DMS153 (cell line): ENCODE measurements at regions not wholly inside any gene's neighbourhood (a gene's known extent, or its start where the extent isn't known, plus 50 kb on each side); places are given as distances from the start of the nearest gene placed in this dataset.

Source experiments
- DNase-seq: peaks from one replicate; lab custom pipeline; 2025; lab: John Stamatoyannopoulos, UW

DNA sequence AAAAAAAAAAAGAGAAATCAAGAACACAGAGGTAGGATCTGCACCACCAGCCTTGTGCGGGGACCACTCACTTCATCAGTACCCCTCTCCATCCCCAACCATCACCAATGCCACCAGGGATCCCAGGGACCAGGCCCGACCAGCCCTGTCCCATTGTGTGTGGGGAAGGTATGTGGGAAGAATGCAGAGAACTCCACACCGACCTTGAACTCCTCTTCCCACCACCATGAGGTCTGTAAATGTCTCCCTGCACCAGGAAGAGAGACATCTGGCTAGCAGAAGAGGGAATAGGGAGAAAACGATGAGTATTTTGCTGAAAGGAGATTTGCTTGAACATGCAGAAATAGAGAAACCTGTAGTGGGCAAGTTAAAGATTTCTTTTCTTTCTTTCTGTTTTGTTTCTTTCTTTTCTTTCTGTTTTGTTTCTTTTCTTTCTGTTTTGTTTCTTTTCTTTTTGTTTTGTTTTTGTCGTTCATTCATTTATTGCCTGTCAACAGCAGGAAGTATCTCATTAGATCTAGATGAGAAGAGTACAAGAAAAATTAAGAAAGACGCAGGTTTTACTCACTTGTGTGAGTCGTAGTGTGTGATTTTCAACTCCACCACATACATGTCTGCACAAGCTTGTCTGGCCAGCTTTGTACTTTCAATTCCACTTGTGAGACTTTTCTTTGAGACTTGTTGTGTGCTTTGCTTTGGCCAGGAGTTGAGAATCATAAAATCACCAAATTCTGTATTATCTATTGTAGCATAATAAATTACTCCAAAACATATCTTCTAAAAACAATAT is 179.8 kb upstream of the HAAO start:
- no peak for DNase-seq

DNA sequence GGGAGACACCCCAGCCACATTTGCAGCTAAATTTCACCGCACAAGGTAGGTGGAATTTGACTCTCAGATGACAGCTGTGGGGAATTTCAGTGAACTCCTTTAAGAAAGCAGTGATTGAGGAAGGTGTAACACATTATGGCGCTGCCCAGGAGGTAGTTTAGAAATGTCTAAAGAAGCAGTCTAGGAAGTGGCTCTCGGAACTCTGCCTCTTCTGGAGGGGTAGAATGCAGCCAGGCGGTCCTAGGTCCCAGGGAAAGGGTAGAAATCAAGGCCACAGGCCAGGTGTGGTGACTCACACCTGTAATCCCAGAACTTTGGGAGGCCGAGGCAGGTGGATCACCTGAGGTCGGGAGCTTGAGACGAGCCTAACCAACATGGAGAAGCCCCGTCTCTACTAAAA is 179.0 kb upstream of the HAAO start:
- DNase-seq: no peak

DNA sequence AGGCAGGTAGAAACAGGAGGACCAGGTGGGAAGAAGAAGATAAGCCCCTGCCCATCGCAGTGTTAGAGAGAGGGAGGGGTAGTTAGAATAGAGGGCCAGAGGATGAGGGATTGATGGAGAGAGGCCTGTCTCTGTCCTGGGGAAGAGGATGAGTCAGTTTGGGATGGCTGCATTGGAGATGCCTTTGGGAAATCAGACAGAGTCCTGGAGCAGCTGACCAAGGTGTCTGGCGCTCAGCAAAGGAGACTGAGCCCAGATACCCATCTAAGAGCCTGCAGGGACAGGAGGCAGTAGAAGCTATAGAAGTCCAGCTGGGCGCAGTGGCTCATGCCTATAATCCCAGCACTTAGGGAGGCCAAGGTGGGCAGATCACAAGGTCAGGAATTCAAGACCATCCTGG is 177.8 kb upstream of the HAAO start:
- DNase-seq: no peak

DNA sequence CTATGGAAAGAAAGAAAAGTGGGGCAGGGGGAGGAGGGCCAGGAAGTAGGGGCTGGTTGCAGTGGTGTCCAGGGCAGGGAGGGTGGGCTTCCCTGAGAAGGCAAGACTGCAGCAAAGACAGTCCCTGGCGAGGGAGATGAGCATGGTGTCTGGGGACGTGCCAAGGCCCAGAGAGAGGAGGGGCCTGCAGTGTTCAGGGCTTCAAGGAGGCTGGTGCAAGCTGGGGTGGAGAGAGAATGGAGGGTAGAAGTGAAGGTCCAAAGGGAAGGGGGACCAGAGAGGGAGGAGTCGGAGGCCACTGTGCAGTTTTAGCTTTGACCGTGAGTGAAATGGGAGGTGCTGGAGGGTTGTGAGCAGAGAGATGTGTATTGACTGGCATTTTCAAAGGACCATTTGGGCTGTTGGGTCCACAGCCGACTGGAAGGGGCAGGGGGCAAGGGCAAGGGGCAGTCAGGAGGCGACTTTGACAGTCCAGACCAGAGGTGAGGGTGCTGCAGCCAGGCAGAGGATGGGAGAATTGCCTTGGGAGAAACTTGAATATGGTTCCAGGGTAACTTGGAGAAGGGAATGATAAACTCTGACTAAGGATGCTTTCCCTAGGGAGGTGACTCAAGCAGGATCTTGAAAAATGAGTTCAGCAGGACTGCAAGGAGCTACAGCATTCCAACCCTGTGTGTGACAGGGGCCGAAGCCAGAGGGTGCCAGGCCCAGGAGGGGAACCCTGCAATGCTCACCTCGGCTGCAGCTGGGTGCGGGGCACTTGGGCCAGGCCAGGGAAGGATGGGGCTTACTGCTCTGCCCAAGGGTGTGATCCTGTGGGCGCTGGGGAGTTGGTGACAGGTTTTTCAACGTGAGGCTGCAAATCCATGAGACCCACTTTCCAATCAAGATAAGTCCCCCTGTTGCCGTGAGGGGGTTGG is 177.1 kb upstream of the HAAO start:
- DNase-seq: no peak

DNA sequence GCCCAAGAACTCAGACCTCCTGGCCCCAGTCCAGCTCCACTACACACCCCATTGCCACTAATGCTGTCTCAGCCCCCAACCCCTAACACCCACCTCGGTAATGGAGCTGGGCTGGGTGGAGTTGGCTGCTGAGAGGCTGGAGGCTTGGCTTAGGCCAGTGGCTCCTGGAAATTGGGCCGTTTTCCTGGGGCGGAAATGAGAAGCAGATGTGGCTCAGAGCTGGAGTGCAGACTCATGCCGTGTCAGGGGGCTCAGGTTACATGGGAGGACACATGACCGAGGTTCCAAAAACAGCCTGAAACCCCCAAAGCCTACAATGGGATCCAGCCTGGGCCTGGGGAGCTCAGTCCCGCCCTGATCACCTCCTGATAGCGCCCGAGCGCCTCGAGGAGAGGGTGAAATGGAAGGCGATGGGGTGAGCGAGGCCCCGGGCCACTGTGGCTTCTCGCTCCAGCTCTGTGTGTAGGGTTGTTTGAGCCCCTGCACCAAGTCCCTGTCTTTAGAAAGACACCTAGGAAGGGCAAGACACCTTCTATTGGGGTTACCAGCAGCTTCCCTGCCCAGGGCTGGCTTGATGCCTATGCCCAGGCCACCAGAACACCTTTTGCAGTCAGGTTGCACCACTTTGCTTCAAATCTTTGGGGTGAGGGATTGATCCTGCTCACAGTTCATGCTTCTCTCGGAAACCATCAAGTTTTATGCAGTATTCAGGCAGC is 175.7 kb upstream of the HAAO start:
- DNase-seq: no peak

DNA sequence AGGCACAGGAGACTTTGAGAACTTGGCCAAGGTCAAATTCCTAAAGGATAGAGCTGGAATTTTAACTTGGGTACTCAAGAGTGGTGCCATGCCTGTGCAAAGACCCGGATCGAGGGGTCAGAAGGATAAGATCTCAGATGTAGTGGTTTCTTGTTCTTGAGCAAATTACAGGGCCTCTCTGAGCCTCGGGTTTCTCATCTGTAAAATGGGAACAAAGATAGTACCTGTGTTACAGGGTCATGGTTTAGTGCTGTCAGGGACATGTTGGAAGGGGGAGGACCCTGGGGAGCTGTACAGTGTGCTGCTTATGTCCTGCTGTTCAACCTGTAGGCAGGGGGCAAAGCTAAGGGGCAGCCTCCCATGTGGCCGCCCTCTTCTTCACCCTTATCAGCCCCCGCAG is 173.5 kb upstream of the HAAO start:
- no peak for DNase-seq

DNA sequence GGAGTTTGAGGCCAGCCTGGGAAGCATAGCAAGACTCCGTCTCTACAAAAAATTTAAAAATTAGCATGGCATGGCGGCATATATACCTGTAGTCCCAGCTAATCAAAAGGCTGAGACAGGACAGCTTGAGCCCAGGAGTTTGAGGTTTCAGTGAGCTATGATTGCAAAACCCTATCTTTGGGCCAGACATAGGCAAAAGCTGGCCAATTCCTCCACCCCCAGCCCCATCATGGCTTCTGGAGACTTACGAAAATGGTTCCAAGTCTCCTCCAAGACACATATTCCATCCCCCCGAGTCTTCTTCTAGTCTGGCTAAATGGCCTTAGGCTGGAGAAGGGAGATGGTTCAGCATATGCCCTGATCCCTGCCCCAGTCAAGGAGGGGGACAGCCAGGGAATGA is 172.8 kb upstream of the HAAO start:
- DNase-seq: no peak

DNA sequence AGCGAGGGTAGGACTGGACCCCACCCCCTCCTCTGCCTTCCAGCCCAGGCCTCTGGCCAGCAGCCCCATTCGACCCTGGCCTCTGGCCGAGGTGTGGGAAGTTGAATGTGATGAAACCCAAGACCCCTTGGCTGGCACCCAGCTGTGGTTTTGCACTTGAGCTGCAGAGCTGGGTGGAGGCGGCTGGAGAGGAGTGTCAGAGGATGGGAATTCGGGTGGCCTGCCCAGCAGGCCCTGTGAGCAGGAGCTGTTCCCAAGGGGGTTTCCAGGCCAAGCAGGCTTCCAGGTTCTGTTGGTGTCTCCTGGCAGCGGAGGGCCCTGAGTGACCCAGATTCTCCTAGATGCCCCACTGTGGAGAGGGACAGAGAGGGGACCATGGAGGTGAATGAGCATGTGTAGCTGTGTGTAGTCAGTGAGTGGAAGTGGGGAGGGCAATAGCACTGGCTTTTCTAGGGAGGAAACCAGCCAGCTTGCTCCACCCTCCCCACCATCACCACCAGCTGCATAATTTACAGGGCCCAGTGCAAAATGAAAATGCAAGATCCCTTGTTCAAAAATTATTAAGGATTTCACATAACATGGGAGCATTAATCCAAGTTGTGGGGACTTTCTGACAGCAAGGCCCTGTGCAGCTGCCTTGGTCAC is 172.2 kb upstream of the HAAO start:
- DNase-seq: no peak

DNA sequence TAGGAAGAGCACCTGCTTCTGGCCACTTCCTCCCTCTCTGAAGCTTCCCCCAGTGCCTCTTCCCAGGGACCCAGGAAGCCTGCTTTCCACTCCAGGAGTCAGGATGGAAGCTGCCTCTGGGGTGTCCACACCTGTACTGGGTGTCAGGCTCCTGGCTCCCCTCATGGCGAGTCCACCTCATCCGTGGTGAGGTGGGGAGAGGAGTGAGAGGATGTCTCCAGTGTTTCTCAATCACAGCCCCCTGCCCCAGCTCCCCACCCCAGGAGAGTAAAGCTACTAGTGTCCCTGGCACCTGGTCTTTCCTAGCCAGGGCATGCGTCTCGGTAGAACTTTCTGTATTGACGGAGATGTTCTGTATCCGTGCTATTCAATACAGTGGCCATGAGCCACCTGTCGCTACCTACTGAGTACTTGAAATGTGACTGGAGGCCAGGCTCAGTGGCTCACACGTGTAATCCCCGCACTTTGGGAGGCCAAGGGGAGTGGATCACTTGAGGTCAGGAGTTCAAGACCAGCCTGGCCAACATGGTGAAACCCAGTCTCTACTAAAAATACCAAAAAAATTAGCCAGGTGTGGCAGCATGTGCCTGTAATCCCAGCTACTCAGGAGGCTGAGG is 171.2 kb upstream of the HAAO start:
- DNase-seq: no peak

DNA sequence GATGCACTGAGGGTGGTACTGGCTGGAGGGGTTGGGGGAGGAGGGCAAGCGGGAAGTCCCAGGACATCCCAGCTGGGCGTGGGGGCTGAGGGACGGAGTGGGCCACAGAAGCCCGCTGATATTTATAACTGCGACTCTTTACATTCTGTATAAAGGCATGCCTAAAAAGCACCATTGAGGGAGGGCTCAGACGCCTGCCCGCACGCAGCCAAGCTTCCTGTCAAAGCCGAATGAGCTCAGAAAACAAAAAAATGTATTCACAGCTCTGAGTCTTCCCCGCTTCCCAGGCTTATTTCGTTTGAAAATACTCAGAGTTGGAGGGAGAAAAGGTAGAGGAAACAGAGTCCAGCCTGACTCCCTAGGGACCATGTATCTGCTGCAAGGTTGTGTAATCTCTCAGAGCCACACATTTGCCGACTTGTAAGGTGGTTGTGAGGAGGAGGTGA is 170.1 kb upstream of the HAAO start:
- no peak for DNase-seq

DNA sequence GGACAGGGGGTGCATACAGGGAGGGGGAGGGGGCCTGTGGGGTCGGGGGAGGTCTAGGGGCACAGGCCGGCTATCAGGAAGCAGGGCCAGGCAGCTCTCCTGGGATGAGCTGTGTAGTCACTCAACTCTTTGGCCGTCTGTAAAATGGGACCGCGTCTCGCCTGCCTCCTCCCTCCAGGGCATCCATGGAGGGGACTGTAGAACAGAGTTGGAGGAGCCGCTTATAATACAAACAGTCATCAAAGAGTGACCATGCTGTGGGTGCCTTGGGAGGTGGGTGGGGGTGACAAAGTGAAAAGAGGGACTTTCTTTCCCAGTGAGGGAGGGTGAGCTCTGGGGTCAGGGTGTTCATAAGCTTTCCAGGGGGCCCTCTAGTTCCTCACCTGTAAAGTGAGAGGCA is 169.6 kb upstream of the HAAO start:
- no peak for DNase-seq

DNA sequence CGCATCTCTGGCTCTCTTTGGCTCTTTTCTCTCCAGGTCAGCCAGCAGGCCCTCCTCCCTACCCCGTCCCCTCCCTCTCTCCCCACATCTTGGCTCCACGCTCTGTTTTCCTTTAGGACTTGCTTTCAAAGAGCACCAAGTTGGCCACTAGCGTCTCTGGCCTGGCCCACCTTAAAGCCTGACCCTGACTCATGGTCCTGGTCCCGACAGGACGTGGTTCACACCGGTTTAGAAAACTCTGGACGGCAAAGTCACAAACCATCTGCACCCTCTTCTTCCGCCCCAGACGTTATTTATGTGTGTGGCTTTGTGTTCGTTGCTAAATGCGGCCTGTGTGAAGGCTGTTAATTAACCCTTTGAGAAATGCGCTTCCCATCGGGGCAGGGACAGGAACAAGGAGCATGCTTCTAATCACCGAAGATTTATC is 169.0 kb upstream of the HAAO start:
- DNase-seq: no peak

DNA sequence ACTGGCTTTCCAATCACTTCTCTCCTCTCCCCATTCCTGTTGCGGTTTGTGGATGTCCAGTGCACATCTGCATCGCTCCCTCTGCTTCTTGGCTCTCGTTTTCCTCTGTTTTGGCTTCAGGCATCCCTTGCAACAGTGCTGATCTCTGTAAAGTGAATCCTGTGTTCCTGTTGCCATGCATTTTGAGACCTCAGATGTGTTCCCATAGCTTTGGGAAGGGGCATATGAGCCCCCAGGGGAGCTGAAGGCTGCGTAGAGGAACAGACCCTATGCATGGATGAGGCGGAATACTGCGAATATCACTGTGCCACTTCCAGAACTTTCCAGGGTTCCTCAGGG is 168.4 kb upstream of the HAAO start:
- DNase-seq: no peak

DNA sequence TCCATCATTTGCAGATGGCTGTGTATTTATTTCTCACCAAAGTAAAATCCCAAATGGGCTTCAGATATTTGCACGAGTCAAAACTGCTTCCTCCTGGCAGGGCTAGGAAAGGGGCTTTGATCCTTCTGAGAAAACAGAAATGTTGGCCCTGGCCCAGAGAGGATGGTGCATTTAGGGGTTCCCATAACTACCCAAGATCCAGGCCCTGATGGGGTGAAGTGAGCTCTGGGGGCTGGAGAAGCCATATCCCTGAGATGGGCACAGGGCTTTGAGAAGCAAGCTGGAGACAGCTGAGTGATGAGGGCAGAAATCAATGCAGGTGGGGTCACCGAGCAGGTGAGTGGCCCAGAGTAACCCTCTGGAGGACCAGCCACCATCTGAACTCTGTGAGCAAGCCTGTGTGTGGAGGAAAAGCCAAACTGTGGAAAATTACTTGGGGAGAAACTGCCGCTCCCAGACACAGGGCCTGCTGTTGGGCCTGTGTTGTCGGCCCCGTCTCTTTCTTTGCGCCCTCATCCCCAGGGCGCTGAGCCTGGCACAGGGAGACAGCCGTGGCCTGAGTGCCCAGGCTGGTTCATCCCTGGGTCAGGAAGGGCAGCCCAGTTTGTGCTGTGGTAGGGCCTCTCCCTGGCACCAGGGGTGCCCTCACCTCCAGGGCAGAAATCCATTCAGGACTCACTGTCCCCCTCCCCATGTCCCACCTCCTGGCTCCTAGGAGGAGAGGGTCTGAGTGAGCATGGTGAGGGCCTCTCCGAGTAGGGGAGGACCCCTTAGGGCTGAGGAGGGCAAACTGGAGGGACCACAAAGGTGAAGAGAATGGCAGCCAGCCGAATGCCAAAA is 167.8 kb upstream of the HAAO start:
- no peak for DNase-seq

DNA sequence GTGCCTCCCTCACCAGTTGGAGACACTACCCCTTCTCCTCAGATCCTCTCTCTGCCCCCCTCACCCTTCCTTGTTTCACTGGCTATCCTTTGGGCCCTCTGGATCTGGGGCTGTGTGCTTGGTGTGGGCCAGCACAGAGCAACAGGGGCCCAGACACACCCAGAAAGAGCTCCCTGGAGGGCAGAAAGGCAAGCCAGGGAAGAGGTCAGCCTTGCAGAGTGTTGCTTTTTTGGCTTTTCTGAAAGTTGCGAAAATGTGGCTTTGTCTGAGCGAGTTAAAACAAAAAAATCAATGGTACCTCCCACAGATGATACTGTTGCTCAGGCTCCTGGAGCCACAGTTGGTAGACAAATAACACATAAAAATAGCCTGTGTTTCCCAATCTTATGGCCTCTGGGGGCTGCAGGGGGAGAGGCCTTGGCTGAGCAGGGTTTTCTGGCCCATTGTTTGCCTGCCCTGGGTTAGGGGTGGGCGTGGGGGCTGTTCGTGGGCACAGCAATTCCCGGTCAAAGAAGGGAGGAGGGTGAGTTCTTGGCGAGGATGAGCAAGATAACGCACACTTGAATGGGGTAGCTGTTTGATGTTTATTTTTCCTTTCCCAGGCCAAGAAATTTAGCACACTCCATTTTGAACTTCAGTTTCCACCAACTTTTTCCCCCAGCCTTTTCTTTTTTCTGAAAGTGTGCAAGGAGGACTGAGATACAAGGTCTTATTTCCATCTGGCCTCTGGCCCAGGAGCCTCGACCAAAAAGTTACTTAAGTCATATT is 167.0 kb upstream of the HAAO start:
- DNase-seq: no peak

DNA sequence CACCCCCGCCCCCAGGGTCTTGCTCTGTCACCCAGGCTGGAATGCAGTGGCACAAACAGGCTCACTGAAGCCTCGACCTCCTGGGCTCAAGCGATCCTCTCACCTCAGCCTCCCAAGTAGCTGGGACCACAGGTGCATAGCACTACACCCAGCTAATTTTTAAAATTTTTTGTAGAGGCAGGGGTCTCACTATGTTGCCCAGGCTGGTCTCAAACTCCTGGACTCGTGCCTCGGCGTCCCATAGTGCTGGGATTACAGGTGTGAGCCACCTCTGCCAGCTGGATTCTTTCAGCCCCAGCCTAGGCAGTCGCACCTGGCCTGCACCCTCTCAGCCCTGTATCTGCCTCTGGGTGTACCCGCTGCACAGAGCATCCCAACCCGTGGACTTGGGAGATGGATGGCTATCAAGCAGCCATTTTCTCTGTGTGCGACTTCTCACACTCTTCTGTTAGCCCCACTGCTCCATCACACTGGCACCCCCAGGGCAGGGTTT is 166.4 kb upstream of the HAAO start:
- no peak for DNase-seq

DNA sequence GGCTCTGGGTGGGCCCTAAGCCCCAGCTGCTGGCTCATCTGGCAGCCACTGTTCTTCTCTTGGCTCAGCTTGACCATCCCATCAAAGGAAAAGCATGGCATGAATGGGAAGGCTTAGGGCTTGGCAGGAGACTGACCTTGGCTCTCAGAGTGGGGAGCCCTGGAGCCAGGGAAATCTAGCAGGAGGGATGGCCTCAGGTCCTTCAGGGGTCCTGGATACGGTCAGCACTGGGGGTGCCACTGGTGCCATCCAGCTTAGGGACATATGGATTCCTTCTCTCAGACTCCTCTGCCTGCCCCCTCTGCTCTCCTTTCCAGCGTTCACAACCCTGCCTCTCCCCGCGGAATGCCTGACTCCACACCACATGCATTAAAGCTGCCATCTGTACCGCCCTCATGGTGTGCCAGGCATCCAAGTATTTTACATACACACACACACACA is 165.5 kb upstream of the HAAO start:
- no peak for DNase-seq

DNA sequence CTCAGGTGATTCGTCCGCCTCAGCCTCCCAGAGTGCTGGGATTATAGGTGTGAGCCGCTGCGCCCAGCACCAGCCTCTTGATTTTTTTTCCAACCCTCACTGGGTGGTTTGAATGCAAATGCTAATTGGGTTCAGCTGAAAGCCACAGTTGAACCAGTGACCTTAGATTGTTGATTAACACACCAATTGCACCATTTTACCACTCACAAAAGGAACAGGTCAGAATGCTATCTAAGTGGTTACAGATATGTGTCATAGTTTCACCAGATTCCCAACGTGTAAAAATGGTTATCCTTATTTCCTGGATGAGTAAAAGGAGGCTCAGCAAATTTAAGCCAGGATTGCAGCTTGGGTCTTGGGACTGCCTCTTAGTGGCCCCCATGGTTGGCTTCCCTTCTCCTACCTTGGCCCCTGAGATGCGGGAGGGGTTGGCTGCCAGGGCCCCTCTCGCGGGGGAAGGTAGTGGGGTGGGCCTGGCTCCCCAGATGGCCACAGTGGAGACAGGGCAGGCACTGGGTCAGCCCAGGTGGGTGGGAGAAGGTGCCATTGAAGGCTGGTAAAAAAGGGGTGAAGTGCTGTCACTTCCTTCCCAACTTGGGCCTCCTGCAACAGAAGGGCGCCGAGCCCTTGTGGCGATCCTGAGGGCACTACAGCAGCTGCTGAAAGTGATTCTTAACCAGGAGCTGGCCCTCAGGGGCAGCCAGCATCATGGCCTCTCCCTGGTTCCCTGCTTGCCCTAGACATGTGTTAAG is 164.9 kb upstream of the HAAO start:
- DNase-seq: no peak
